22Rv1 (cell line): ENCODE measurements at regions not wholly inside any gene's neighbourhood (a gene's known extent, or its start where the extent isn't known, plus 50 kb on each side); places are given as distances from the start of the nearest gene placed in this dataset.

Experiments
- ZFX ChIP-seq: fragments of 450-650 bp; IDR thresholded peaks from 2 replicates; pipeline ENCODE4 v1.6.1; 2017; ENCODE audit warnings: antibody characterized with exemption, borderline replicate concordance
- TF ChIP-seq, protein P1 (sequence below): fragments of 450-650 bp; IDR thresholded peaks from 2 replicates; pipeline ENCODE4 v1.5.1; 2017; ENCODE audit warnings: mild to moderate bottlenecking

DNA sequence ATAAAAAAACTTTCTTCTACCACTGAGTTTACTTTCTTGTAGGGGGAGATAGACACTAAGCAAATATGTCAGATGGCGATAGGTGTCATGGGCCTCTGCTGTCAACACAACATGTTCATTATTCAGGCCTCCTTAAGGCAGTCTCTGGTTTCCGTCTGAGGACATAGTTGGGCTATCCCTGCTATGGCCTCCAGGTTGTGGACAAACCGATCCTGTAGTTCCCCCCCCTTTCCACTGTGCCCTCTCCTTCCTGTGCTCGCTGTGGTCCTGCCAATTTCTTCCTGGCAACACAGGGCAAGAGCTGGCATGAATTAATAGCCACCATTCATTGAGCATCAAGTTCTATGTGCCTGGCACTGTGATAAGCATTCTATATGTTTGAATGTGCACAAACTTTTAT, 81.0 kb upstream of the HS3ST2 start:
- TF ChIP-seq, protein P1, sequence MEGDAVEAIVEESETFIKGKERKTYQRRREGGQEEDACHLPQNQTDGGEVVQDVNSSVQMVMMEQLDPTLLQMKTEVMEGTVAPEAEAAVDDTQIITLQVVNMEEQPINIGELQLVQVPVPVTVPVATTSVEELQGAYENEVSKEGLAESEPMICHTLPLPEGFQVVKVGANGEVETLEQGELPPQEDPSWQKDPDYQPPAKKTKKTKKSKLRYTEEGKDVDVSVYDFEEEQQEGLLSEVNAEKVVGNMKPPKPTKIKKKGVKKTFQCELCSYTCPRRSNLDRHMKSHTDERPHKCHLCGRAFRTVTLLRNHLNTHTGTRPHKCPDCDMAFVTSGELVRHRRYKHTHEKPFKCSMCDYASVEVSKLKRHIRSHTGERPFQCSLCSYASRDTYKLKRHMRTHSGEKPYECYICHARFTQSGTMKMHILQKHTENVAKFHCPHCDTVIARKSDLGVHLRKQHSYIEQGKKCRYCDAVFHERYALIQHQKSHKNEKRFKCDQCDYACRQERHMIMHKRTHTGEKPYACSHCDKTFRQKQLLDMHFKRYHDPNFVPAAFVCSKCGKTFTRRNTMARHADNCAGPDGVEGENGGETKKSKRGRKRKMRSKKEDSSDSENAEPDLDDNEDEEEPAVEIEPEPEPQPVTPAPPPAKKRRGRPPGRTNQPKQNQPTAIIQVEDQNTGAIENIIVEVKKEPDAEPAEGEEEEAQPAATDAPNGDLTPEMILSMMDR = no peak
- no peak for TF ChIP-seq ZFX
